SIG-M5 treated with dmso at 0.1 percent for 504 hours (cell line): ENCODE measurements at regions not wholly inside any gene's neighbourhood (a gene's known extent, or its start where the extent isn't known, plus 50 kb on each side); places are given as distances from the start of the nearest gene placed in this dataset.
"Not testable (repeated sequence)": the region's sequence is repeated elsewhere in the genome, so short reads cannot be mapped to it uniquely, and the experiment has no call there.

ENCODE experiments used
- DNase-seq: peaks from one replicate; lab custom pipeline; 2025; ENCODE audit not compliant: unreplicated experiment; lab: John Stamatoyannopoulos, UW

DNA sequence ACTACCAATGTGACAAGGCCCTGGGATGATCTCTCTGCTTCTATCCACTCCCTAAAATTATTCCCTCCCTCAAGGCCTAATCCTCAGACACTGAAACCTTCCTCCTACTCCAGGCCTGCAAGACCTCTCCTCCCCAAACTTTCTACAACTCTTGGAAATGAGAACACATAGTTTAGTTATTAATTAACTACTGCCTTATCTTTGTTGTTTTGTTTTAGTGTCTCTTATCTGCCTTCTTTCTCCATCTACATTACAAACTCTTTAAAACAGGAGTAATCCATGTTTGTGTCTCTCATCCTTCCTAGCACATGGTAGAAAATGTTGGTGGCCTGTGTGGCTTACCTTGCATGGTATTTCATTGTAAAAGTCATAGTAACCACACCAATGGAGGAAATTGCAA, 139.9 kb upstream of the G2E3 start:
- no peak for DNase-seq

DNA sequence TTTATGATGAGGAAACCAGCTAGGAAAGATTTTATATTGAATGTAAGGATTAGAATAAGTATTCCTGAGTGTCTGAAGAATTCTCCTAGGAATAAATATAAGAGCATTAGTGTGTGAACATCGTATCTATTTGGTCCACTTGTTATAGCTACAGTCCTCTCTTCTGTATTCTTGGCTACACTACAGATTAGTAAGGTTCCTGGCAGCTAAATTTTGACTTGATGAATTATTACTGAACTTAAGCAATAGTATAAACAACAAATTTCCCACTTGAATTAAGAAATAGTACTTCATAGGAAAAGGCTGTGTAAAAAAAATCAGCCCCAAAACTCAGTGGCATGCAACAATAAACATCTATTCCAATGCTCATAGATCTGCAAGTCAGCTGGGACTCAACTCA, 138.4 kb upstream of the G2E3 start:
- DNase-seq: no peak

GRCh38 chr14:30426463-30426862, 132.5 kb upstream of the G2E3 start:
- no peak for DNase-seq

DNA sequence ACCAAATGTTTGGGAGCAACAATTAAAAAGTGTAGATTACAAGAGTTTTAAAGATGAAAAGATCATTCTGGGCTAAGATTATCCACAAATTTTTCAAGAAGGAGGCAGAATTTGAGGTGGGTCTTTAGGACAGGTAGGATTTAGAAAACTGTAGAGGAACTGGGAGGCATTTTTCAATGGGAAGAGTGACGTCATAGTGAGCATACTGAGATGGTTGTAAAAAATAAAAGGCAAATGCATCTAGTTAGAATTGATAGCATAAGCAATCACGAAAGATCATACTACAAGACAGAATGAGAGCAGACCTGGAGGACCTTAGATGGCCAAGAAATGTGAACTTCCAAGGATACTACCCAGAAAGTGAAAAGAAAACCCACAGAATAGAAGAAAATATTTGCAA, 131.6 kb upstream of the G2E3 start:
- DNase-seq: no peak

DNA sequence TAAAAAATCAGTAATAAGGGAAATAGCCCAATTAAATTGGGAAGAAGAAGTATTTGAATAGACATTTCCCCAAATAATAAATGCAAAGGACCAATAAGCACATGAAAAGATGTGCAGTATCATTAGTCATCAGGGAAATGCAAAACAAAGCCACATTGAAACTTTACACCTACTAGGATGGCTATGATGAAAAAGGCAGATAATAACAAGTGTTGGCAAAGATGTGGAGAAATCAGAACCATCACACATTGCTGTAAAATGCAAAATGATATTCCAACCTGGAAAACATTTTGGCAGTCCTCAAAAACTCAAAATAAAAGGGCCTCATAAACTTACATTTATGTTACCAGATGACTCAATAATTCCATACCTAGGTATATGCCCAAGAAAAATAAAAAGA, 131.1 kb upstream of the G2E3 start:
- DNase-seq: no peak

DNA sequence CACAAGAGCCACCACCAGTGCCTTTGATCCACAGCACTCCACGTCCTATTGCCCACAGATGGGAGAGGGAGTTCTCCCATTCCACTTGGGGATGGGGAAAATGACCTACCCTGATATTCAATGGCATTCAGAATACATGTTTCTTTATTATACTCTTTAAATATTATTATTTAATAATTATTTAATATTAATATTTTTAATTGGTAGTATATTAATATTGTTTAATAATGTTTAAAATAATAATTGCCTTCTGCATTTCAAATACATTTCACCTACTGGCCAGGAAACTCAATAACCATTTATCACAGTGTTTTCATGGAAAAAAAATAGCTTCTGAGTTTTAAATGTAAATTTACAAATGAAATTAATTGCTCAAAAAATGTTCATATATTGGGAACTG, 127.4 kb upstream of the G2E3 start:
- DNase-seq: no peak

- no peak for DNase-seq
Measured at GRCh38 chr14:30440961-30441360, 118.0 kb upstream of the G2E3 start.

- peak; percentile 2 for DNase-seq
Measured at GRCh38 chr14:30443368-30444007, 115.5 kb upstream of the G2E3 start.

GRCh38 chr14:30444451-30444850, 114.5 kb upstream of the G2E3 start:
- DNase-seq: no peak

- no peak for DNase-seq
Measured at GRCh38 chr14:30445011-30445793, 113.8 kb upstream of the G2E3 start.

DNA sequence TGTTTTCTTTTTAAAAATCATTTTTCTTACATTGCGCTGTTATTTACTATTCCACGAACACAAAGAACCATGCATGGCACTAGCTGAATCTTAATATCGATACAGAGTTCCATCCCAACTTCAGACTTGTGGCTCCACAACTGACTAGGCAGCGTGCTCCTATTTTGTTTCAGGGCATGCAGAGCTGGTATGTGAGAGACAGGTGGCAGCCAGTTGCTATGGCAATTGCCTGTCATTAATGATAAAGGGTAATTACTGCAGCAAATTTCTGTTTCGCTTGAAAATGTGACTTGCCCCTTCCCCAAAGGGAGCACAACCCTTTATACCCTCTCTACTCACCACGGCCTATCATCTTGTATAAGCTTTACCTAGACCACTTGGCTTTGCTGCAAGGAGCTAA, 113.1 kb upstream of the G2E3 start:
- no peak for DNase-seq

DNA sequence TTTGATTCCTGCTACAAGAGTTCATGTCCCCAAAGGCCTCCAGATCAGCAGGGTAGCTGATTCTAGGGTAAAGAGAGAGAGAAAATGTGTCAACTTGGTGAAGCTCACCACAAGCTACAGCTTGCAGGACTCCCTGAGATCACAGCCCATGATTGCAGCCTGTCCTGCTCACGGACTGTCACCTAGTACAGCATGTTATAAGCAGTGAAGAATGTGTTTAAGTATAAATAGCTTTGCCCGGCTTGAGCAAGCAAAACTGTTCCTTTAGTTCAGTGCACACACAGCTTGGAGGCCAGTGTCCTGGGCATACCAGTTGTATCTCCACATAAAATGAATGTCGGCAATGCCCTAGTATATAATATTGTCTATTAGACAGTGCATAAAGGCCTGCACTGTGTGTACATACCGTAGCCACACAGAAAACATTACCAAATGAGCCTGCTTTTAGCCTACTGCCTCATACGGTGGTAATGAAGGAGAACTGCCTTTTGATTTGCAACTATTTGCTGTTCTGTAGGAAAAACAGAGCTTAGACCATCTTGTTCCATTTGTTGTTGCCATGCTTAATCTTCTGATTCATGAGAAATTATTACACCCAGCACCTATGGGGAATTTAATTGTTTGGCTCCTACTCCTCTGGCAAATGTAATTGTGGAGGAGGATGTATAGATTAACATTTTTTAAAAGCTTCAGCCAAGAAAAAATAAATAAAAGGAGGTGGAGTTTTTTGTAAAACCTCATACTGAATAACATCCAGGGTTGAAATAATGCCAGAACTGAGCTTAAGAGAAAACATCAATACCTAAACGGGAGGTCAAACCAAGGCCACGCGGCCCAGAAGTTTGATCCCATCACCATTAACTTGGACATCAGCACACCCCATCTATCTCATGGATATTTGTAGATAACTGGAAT, 108.1 kb upstream of the G2E3 start:
- no peak for DNase-seq

DNA sequence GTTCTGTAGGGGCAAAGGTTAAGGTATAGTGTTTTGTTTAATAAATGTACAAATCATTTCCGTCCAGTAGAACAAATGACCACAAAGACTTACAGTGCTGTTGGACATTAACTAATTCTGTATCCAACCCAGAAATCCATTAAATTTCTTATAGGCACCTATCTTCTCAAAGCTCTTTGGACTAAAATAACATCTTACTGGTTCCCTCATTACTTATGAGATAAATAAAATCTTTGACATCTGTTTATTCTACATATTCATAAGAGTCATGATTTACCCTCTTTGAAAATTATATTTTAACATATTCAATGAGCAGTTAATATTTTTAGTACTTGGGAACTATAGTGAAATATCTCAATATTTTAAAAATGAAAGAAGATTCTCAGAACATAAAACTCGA, 102.7 kb upstream of the G2E3 start:
- DNase-seq: no peak

DNA sequence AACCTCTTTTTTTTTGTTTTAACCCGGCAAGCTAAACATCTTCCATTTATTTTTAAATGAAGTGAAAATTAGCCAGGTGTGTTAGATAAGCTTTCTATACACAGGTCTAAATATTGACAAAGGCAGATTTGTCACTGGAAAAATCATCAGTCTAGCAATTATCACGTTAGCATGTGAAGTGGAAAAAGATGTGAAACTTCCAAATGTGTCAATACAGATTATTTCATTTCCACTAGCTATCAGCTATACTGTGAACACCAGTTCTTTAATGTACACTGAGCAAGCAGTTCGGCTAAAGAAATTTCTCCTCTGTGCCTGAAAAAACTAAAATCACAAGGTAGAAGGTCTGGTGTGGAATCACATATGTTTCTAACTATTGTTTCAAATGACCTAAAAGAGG, 96.6 kb upstream of the G2E3 start:
- DNase-seq: no peak

- no peak for DNase-seq
Measured at GRCh38 chr14:30464481-30464880, 94.5 kb upstream of the G2E3 start.

DNA sequence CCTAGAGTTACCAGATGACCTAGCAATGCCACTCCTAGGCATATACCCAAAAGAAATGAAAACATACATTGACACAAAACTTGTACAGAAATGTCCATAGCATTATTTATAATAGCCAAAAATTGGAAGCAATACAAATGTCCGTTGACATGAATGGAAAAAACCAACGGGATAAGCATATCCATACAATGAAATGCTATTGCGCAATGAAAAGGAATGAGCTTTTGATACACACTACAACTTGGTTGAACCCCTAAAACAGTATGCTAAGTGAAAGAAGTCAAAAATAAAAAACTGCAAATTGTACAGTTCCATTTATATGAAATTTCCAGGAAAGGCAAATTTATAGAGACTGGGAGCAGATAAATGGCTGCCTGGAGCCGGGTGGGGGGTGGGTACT, 90.6 kb upstream of the G2E3 start:
- no peak for DNase-seq

DNA sequence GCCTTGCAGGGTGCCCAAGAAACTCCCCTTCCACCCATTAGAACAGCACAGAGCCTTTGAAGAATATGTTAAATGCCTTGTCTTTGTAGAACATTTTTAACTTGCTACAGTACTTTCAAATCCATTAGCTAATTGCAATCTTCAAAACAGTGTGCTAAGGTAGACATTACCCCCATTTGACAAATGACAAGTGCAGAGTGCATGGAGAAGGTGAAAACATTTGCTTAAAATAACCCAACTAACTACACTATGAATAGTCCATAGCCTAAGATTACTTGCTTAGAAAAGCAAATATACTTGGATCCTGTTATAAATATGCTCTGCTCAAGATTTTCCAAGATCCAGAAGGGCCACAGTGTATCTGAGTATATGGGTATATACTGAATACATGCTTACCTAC, 87.0 kb upstream of the G2E3 start:
- DNase-seq: no peak

DNA sequence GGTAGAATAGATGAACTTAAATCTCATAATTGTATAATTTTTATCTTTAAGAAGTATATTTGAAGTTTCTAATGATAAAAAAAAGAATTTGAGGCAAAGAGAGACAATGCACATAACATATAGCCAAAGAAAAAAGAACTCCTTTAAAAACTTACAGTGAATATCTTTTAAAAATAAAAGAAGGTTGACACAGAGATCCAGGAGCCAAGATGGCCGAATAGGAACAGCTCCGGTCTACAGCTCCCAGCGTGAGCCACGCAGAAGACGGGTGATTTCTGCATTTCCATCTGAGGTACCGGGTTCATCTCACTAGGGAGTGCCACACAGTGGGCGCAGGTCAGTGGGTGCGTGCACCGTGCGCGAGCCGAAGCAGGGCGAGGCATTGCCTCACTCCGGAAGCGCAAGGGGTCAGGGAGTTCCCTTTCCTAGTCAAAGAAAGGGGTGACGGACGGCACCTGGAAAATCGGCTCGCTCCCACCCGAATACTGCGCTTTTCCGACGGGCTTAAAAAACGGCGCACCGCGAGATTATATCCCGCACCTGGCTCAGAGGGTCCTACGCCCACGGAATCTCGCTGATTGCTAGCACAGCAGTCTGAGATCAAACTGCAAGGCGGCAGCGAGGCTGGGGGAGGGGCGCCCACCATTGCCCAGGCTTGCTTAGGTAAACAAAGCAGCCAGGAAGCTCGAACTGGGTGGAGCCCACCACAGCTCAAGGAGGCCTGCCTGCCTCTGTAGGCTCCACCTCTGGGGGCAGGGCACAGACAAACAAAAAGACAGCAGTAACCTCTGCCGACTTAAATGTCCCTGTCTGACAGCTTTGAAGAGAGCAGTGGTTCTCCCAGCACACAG, 84.9 kb upstream of the G2E3 start:
- not testable (repeated sequence) for DNase-seq

- no peak for DNase-seq
Measured at GRCh38 chr14:30482276-30482675, 76.7 kb upstream of the G2E3 start.

DNA sequence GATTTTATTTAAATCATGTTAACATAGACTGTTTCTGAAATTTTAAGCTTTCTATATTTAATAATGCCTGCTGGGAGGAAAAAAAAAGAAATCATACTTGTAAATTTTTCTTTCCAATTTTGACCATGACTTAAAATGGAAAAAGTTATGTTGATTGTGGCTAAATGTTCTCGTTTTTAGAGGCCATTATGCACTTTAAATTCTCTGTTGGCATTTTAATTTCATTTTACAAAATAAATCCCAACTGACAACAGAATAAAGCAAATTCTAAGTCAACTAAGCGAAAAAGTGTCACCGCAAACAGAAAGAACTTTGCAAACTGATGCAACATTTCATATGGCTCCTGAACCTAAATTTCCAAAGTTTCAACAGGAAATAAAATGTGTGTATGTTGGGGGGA, 74.8 kb upstream of the G2E3 start:
- DNase-seq: no peak

- DNase-seq: no peak
Measured at GRCh38 chr14:30484976-30485375, 74.0 kb upstream of the G2E3 start.
